GM19238 (cell line): ENCODE measurements at regions not wholly inside any gene's neighbourhood (a gene's known extent, or its start where the extent isn't known, plus 50 kb on each side); places are given as distances from the start of the nearest gene placed in this dataset.

Experiments used
- DNase-seq: peaks from one replicate; pipeline ENCODE4 v3.0.0; 2011; ENCODE audit warnings: low spot score; ENCODE audit not compliant: insufficient read length

DNA sequence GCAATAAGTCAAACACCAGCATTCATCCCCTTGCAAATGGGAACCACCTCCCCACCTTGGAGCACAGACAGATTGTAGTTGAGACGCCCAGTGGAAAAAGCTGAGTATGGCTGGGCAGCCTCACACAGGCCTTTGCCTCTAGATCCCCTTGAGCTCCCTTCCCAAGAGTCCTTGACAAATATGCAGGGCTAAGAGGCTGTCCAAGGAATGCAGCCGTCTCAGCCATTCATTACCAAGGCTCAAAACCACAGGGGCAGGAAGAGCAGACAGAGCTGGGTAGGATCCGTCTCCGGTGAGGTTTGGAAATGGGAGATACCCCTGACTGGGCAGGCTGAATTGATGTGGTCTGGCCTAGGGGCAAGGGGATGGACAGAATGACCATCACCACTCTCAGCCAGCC lies 557.1 kb downstream of the TNS1 start:
- DNase-seq = no peak

DNA sequence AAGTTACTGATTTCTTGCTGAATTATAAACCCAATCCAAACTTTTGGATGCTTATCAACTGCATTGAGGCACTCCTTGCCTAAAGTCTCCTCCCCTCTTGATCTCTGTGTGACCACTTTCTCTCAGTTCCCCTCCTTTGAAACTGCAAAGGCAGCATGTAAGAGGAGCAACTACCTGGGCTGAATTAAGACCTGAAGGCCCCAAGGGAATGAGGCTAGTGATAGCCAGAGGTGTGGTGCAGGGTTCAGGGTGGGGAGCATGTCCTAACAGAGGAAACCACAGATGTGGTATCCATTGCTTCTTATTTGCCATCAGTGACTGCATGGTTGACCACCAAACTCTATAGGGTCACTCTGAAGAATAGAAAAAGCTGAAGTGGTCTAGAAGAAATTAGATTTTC lies 557.9 kb downstream of the TNS1 start:
- no peak for DNase-seq

DNA sequence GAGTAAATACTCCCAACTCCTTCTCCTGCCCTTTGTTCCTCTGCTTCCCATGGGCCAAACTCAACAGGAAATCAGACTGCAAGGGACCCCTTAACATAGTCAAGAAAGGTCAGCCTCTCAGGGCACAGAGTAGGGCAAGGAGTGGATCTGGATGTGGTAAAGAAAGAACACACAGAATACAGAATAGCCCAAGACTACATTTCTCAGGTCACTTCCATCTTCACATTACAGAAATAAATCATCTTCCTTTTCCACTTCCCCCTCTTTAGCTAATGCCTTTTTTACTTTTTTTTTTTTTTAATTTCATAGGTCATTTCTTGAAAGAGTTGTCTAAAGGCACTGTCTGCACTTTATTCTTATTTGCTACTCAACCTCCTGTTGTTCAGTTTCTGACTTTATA lies 558.3 kb downstream of the TNS1 start:
- no peak for DNase-seq

DNA sequence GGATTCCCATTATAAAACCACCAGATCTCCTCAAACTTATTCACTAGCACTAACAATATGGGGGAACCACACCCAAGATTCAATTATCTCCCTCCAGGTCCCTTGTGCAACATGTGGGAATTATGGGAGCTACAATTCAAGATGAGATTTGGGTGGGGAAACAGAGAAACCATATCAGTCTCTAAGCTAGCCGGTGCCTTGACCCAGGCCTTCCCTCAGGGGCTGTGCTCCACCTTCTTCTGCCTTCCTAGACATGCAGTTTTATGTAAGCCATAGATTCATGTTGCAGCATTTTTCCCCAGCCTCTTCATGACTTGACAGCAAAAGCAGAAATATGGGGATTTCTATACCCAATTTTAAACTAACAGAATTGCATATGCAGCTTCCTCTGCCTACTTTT lies 559.2 kb downstream of the TNS1 start:
- no peak for DNase-seq

DNA sequence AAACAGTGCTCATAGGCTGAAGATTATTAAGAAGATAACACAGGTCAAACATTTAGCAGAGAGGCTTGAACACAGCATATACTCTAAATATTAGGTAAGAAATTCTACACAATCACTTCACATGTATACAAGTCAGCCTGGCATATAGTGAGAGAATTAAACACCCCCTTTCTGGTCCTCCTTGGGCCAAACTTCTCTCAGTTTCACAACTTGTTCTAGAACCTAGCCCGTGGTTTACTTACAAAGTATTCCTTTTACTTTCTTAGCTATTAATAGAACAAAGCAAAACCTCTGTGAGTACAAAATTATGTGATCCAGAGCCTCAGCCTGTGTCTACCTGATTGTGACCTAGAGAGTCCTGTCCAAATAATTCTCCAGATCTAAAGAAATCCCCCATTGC lies 562.8 kb downstream of the TNS1 start:
- no peak for DNase-seq

DNA sequence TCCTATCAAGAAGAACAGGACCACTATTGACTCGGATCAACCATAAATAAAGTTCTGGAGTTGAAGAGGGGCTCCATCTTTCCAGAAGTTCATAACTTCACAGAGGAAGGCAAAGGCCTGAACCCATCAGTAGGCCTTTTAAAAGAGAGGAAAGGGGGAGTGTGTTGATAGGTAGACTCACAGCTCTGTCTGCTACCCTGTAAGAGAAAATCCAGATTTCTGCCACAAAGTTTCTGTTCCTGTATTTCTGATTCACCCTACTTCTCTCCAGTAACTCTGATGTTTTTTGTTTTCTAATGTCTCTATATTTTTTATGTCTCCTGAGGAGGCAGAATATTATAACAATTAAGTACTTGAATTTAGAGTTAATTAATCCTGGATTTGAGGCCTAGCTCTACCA lies 564.0 kb downstream of the TNS1 start:
- DNase-seq = no peak

GRCh38 chr2:217438136-217438535 lies 564.7 kb downstream of the TNS1 start:
- DNase-seq = no peak

GRCh38 chr2:217437290-217437870 lies 565.4 kb downstream of the TNS1 start:
- no peak for DNase-seq

GRCh38 chr2:217436386-217436785 lies 566.4 kb downstream of the TNS1 start:
- DNase-seq = no peak

DNA sequence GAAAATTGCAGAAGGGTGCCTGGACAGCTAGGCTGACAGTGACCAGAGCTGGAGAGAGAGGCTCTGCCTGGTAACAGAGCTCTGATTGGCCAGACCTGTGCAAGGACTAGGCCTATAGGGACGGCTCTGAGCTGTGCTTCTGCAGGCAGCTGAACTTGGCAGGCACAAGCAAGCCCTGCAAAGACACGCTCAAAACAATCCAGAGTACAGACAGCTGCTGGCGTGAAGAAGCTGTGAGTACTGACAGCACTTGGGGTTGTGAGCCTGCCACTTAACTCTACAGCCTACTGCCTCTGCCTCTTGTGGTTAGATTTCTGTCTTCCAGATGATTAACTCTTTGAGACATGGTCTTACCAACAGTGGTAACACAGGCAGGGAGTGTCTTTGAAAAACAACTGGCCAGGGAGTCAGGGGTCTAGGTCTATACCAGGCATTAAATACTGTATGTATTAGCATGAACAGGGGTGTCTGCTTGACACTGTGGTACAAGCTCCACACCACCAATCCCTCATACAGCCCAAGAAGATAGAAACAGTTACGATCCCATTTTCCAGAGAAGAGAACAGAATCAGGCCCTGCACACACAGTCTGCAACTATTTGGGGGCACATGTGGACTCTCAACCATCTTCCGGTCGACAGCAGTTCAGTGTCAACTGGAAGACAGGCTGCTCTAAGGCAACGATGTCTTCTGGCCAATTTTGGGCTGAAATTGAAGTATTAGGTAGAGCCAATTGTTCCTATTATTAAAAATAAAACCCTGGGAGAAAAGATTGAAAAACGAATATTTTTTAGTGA lies 568.4 kb downstream of the TNS1 start:
- peak; percentile 56 for DNase-seq

GRCh38 chr2:217433522-217433921 lies 569.3 kb downstream of the TNS1 start:
- DNase-seq = no peak

GRCh38 chr2:217431577-217432269 lies 571.1 kb downstream of the TNS1 start:
- DNase-seq = no peak

GRCh38 chr2:217430916-217431576 lies 571.2 kb upstream of the TNP1 start:
- no peak for DNase-seq

DNA sequence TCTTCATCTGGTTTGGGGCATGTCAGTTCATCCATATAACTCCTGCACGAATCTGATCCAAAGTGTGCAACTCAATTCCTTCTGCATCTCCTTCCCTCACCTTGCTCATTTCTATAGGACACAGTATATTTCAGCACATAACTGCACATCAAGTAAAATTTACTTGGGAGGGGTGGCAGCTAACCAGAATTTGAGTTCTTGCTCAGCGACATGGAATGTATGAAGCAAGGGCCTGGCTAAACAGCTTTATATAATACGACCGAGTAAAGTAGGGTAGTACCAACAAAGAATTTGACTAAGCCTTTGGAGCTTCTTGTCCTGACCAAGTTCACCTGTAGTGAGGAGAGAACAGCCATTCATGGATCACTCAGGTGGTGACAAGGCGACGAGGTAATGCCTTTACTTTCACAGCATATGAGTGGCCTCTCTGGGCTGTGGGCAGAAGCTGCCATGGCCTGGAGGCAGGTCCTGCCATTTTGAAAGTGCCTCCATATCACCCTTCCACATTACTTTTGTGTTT lies 570.2 kb upstream of the TNP1 start:
- DNase-seq = no peak

DNA sequence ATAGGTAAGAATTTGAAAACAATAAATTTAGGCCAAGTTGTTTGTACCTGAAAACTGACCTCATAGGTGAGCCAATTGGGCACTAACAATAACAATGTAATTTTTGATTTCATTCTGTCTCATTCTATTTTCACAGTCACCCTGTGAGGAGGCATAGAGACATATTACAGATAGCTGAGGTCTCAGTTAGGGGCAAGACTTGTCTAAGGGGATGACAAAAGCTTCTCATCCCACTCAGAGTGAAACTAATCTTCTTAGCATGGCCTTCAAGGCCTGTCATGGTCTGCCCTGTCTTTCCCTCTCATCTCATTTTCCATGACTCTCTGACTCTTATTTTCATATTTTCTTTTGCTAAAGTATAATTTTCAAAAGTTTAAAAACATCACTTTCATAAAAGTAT lies 562.0 kb upstream of the TNP1 start:
- no peak for DNase-seq

- no peak for DNase-seq
These were observed 561.0 kb upstream of the TNP1 start for GRCh38 chr2:217420854-217421253.

- DNase-seq = no peak
These were observed 559.3 kb upstream of the TNP1 start for GRCh38 chr2:217419055-217419671.

- no peak for DNase-seq
These were observed 558.7 kb upstream of the TNP1 start for GRCh38 chr2:217418544-217418943.

DNA sequence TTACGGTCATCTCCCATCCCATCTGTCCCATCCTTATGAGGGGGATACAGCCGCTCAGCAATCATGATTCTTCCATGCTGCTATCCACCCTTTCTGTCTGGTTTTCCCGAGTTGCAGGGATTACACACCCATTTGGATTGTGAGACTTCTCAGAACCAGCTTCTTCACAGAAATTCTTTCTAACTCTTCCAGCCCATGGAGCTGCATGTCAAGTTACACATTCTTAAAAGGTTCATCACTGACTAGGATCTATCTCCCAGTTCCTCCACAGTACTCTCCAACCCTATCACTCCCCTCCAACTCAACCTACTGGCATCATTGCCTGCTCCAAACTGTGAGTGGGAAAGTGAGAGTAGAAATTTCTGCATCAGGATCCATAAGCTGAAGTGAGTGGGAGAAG lies 558.2 kb upstream of the TNP1 start:
- DNase-seq = no peak

DNA sequence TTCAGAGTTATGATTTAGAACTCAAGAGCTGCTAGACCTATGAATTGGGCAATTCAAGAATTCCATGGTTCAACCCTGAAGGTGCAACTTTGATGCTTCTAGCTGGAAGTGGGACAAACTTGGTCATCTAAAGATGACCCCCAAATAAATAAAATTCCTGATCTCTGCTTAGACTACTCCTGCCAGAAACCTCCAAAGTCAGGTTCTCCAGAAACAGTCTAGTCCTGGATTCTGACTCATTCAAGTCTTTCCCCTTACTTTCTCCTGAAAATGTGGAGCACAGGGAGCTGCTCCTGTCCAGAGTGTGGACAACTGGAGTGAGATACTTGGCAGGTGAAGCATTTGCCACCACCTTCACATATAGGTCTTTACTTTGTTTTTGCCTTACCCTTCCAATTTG lies 557.7 kb upstream of the TNP1 start:
- DNase-seq = no peak

GRCh38 chr2:217415316-217415715 lies 555.5 kb upstream of the TNP1 start:
- peak; percentile 13 for DNase-seq
